ENCODE measurements at regions not wholly inside any gene's neighbourhood (a gene's known extent, or its start where the extent isn't known, plus 50 kb on each side); places are given as distances from the start of the nearest gene placed in this dataset.

DNA sequence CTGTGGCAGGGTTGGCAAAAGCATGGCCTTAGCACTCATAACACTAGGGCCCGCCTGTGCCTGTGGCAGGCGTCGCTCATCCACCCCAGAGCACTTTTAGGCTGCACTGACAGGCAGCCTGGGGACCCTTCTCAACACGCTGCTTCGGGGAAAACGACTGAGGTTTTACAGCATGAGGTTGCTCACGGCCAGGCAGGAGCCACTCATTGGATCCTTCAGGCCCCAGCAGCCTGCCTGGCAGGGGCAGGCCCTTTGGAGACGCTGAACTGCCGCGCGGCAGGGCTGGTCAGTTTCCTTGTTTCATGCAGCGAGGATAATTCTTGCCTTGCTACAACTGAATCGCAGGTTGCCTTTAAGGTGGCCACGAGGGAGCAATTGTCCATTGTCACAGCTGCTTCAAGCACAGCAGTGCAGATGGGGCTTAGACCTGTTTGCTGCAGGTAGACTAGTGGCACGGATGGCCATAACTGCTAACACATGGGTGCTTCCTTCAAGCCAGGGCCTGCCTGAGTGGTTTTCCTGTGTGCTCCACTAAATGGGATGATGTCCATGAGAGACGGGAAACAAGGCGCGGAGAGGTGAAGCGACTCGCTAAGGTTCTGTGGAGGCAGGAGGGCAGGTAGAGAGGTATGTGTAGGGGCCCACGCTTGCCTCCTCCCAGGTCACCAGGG lies 49.9 kb upstream of the HS6ST1 start:
- Histone ChIP-seq H3K27ac (ENCODE audit: extremely low read depth, low read depth, low read length) (no peak overlapping the region), H3K9me3 (replicated peaks; ENCODE audit: control insufficient read depth, insufficient read depth, low read depth, low read length) (no peaks in the 10 kb centered on the region), H3K4me1 (replicated peaks in 1 of 2; ENCODE audit: control insufficient read depth in 2 of 2, insufficient read depth in 2 of 2, low read length in 2 of 2) (peaks cover 0 to 3% of the 10 kb centered on the region in 2 experiments; a peak in 2 of 5 replicates), H3K4me3 (no peak overlapping the region), H3K9ac (ENCODE audit: insufficient read depth in 1 of 2, low read depth in 2 of 2, low read length in 2 of 2) (no peak overlapping the region), H2AFZ (ENCODE audit: low read depth, low read length) (no peak overlapping the region), H3K27me3 (ENCODE audit: control insufficient read depth in 2 of 2, insufficient read depth in 2 of 2, low read length in 2 of 2) (peaks cover 8 to 84% of the 10 kb centered on the region in 2 experiments), H3K79me2 (ENCODE audit: control insufficient read depth, insufficient read depth, low read length) (no peaks in the 10 kb centered on the region), H3K36me3 (ENCODE audit: control insufficient read depth, insufficient read depth, low read length) (no peaks in the 10 kb centered on the region), H3K9me1 (ENCODE audit: control insufficient read depth, insufficient read depth, low read length) (no peaks in the 10 kb centered on the region), H4K20me1 (replicated peaks; ENCODE audit: control insufficient read depth, insufficient read depth, low read length) (0 out of 2 replicates have a peak, but pooled peaks cover 3% of the 10 kb centered on the region), H3K4me2 (ENCODE audit: insufficient read depth, low read length) (no peak overlapping the region)
- DNase-seq (ENCODE audit: extremely low read depth in 1 of 4, low spot score in 3 of 4) (no peak), ATAC-seq (no peak), FAIRE-seq (no peak)
- CTCF ChIA-PET (ENCODE audit: low intra/inter-chr PET ratio), result no interaction called here
- no peak for TF ChIP-seq ARHGAP35 (IDR thresholded peaks at IDR 0.05; ENCODE audit: partially characterized antibody)
- TF ChIP-seq, protein P1, sequence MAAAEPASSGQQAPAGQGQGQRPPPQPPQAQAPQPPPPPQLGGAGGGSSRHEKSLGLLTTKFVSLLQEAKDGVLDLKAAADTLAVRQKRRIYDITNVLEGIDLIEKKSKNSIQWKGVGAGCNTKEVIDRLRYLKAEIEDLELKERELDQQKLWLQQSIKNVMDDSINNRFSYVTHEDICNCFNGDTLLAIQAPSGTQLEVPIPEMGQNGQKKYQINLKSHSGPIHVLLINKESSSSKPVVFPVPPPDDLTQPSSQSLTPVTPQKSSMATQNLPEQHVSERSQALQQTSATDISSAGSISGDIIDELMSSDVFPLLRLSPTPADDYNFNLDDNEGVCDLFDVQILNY (CRISPR knock-in tag; IDR thresholded peaks at IDR 0.05), result no peak
- TF ChIP-seq NR2C1 (IDR thresholded peaks at IDR 0.05), result no peak
- no peak for TF ChIP-seq NR2C1 (tag; IDR thresholded peaks at IDR 0.05)
- no peak for TF ChIP-seq XRCC5 (IDR thresholded peaks at IDR 0.05; ENCODE audit: low read depth, low read length)
- TF ChIP-seq ZNF197 (CRISPR knock-in tag; IDR thresholded peaks at IDR 0.05; ENCODE audit: low read depth), result no peak
- TF ChIP-seq, protein P2, sequence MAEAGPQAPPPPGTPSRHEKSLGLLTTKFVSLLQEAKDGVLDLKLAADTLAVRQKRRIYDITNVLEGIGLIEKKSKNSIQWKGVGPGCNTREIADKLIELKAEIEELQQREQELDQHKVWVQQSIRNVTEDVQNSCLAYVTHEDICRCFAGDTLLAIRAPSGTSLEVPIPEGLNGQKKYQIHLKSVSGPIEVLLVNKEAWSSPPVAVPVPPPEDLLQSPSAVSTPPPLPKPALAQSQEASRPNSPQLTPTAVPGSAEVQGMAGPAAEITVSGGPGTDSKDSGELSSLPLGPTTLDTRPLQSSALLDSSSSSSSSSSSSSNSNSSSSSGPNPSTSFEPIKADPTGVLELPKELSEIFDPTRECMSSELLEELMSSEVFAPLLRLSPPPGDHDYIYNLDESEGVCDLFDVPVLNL (CRISPR knock-in tag; IDR thresholded peaks at IDR 0.05; ENCODE audit: low read depth), result no peak
- no peak for TF ChIP-seq PTRF (tag; IDR thresholded peaks at IDR 0.05)
- TF ChIP-seq NR2C2 (CRISPR knock-in tag; IDR thresholded peaks at IDR 0.05), result no peak
- no peak for TF ChIP-seq NR2C2 (tag; IDR thresholded peaks at IDR 0.05)
- 10% methylated on average over 21 of the region's 21 CpGs for WGBS (ENCODE audit: insufficient coverage, low coverage, missing lambda C conversion rate)
- intact Hi-C loops (cut with micrococcal nuclease) (no loop called here), in situ Hi-C loops (cut with MboI) (no loop called here)
- POLR2A ChIA-PET, result interaction anchor here (0.6 kb wide), 1 partner anchor 19 kb away, joined by 4 read pairs; no protein-coding TSS in a partner anchor
- BruUV-seq (replicated peaks), result no TSS peak
